CD4-positive, alpha-beta T cell treated with Interferon alpha-2 for 1 hour (primary cell): ENCODE measurements at regions not wholly inside any gene's neighbourhood (a gene's known extent, or its start where the extent isn't known, plus 50 kb on each side); places are given as distances from the start of the nearest gene placed in this dataset.
"Not testable (repeated sequence)": the region's sequence is repeated elsewhere in the genome, so short reads cannot be mapped to it uniquely, and the experiment has no call there.

Experiments
- DNase-seq, 2 donors: peaks; one replicate each; pipeline ENCODE4 v3.0.0-alpha.2; 2020 to 2022

- no peak for DNase-seq
Observed at GRCh38 chr11:37973941-37974340, 1375.9 kb upstream of the RAG2 start.

DNA sequence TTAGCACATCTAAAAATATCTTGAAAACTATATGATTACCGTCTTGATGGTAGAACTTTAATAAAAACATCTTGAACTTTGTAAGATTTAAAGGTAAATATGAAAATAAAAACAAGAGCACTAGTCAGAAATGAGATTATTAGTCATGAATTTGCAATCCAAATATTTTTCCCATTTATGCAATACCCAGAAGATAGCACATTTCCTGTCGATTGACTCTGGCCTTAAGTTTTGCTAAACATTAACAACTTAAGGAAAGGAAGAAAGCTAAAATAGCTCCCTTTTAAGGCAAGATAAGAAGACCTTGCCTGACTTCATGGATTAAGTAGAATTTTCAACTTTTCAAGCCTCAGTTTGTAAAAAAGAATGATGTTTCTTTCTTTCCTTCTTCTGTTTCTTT is 1374.7 kb upstream of the RAG2 start:
- no peak for DNase-seq

DNA sequence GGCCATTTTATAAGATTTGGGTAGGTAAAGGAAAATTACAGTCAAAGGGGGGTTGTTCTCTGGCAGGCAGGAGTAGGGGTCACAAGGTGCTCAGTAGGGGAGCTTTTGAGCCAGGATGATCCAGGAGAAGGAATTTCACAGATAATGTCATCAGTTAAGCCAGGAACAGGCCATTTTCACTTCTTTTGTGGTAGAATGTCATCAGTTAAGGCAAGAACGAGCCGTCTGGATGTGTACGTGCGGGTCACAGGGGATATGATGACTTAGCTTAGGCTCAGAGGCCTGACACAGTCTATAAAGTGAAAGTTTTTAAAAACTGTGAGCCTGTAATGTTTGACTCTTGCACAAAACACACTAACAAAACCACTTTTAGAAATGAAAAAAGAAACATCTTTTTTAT is 1371.3 kb upstream of the RAG2 start:
- not testable (repeated sequence) for DNase-seq

DNA sequence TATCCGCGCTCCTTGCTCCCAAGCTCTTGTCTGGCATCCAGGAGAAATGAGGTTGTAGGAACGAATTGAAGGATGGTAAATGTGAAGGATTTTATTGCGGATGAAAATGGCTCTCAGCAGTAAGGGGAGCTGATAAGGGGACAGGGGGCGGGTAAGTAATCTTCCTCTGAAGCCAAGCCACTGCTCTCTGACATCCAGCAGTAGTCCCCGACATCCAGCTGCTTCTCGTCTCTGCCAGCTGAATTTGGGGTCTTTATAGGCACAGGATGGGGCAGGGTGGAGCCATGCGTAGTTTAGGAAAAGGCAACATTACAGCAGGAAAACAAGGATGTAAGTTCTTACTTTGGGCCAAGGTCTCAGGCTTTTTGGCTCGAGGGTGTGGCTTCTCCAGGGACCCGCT is 1370.1 kb upstream of the RAG2 start:
- DNase-seq, result no peak

DNA sequence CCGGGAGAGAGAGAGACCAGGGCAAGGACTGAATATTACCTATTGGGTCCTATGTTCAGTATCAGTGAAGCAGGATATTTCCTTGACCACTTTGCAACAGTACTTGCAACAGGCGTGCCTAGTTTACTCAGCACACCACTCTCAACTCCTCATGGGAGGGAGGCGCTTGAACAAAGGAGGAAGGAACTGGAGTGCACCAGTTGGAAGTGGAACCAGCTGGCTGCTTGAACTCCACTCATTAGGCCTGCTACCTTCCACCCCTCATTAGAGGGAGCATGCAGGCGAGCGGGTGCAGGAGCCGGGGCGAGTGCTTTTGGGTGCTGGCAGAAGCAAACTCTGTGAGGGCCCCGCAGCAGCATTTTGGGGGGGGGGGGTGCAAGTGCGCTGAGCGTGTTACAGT is 1369.6 kb upstream of the RAG2 start:
- no peak for DNase-seq

GRCh38 chr11:37963440-37963839 is 1365.4 kb upstream of the RAG2 start:
- DNase-seq, result no peak

- DNase-seq, result no peak
Observed at GRCh38 chr11:37957717-37958116, 1359.7 kb upstream of the RAG2 start.

GRCh38 chr11:37951996-37952395 is 1354.0 kb upstream of the RAG2 start:
- DNase-seq, result no peak

- DNase-seq, result no peak
Observed at GRCh38 chr11:37948258-37948657, 1350.2 kb upstream of the RAG2 start.

DNA sequence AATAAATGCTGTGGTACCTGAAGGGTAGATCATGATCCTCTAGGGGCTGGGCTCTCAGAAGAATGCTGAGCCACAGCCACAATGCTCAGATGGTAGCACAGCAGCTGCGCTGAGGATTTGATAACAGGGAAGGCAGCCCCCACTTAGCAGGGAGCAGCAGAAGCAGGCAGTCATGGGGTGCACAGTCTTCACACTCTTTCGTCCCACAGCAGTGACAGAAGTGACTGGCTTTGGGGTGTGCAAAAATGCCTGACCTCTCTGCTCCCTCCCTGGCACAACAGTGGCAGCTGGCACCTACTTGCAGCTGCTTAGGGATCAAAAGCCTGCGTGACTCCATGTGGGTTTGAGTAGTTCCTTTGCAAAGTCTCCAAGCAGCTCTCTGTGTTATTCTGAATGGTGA is 1349.8 kb upstream of the RAG2 start:
- DNase-seq, result no peak

- DNase-seq, result no peak
Observed at GRCh38 chr11:37946155-37946766, 1348.2 kb upstream of the RAG2 start.

- no peak for DNase-seq
Observed at GRCh38 chr11:37942081-37942480, 1344.0 kb upstream of the RAG2 start.

DNA sequence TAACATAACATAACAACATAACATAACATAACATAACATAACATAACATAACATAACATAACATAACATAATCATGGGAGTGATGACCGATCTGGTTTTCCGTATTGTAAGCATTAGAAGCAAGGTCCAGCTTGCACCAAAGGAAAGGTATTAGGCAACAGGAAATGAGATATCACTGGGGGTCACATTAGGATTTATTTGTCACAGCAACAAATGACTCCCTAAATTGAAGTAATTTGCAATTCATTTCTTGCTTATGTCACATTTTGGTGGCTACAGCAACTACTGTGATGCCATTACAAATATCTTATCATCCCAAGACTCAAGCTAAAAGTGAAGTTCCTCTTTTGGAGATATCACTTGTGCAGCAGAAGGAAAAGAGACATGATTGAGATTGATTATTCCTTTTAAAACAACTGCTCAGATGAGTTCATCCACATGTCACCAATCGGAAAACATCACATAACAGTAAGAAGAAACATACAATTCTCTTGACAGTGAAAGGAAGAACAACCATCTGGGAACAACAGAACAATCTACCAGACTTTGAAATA is 1331.1 kb upstream of the RAG2 start:
- no peak for DNase-seq

DNA sequence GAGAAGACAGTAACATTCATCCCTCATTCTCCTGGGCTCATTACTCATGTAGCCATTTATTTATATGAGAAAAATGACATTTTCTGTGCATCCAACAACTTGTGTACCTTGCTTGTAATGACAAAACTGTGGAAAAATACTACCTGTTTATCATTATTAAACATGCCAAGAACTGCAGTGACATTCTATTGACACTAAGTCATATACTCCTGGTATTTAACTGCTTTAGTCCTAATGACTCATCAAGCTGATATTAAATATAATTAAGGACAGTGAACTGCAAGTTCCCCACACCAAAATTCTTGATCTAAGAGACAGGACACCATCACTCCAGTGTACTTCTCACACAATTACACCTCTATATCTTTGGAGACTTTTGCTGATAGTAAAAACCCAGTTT is 1328.7 kb upstream of the RAG2 start:
- no peak for DNase-seq

- DNase-seq, result no peak
Observed at GRCh38 chr11:37916331-37916730, 1318.3 kb upstream of the RAG2 start.

GRCh38 chr11:37914859-37915258 is 1316.8 kb upstream of the RAG2 start:
- DNase-seq, result no peak

- no peak for DNase-seq
Observed at GRCh38 chr11:37908219-37908548, 1310.1 kb upstream of the RAG2 start.

DNA sequence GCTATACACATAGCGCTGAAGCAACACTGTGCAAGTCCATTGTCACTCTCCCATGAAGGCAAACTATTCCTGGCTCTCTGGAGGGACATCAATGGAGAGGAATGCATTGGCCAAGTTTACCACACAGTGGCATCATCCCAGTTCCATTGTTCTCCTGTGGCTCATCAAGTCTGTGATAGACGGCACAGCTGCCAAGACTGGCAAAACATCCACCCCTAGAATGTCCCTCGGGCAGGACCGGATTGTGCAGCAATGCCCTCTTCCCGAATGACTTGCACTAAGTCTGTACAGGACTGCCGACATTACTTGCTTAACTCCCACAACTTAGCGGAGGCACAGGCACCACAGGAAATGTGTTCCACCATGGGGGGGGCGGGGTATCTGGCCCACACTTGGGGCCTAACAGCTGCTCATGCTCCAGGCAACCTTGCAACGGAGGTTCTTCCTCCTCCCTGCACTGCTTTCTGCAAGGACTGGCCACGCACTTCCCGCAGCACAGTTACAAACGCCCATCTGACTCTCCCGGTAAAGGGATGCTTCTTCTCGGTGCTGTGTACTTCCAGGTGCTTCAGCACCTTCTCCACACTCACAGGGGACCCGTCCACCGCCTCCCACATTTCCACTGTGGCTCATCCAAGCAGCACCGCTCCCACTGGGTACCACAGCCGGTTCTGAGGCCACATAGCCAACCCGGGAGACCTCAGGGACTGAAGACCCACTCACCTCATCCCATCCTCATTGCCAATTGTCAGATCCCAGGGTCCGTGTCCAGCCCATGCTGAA is 1309.6 kb upstream of the RAG2 start:
- no peak for DNase-seq

GRCh38 chr11:37905707-37906417 is 1307.8 kb upstream of the RAG2 start:
- no peak for DNase-seq

DNA sequence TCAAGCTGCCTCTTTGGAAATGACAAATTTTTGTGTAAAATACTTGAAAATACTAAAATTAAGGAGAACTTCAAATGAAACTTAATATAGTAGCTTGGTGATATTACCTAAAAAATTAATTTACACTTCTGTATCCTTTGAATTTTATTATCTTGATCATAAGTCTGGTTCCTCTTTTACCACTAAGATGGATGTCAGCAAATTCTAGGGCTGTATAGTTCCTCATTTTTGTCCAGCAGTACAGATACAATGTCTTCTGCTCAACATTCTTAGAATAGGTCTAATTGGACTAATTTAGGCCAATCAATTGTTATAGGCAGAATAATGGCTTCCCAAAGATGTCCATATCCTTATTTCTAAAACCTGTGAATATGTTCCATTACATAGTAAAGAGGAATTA is 1298.0 kb upstream of the RAG2 start:
- no peak for DNase-seq

DNA sequence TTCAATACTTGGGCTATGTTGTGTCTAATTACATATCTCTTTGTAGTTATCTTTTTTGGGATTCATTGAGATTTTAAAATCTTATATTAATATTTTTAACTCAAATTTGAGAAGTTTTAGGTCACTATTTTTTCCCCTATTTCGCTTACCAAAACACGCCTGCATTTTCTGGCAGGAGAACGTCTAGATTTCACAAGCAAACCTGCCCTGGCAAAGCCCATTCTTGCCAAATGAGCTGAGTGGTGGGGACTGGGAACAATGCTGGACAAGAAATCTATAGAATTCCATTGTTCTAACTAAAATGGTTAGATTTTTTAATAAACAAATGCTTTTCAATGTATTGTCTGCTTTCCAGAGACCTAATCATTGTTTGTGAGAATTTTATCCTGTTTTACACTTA is 1283.7 kb upstream of the RAG2 start:
- DNase-seq, result no peak

DNA sequence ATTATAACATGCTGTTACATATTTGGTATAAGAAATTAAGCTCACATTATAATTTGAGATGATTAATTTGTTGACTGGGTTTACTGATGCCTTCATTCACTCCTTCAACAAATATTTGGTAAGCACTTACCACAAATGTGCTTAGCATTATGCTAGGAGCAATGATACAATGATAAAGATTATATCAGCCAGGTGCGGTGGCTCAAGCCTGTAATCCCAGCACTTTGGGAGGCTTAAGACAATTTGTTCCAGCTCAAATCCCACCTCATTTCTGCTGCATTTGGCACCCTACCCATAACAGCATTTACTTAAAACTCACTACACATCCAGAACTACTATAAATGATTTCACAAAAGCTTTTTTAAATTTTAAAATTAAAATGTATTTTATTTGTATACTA is 1263.6 kb upstream of the RAG2 start:
- no peak for DNase-seq

GRCh38 chr11:37858806-37859537 is 1260.9 kb upstream of the RAG2 start:
- not testable (repeated sequence) for DNase-seq
